ENCODE measurements at regions not wholly inside any gene's neighbourhood (a gene's known extent, or its start where the extent isn't known, plus 50 kb on each side); places are given as distances from the start of the nearest gene placed in this dataset.

DNA sequence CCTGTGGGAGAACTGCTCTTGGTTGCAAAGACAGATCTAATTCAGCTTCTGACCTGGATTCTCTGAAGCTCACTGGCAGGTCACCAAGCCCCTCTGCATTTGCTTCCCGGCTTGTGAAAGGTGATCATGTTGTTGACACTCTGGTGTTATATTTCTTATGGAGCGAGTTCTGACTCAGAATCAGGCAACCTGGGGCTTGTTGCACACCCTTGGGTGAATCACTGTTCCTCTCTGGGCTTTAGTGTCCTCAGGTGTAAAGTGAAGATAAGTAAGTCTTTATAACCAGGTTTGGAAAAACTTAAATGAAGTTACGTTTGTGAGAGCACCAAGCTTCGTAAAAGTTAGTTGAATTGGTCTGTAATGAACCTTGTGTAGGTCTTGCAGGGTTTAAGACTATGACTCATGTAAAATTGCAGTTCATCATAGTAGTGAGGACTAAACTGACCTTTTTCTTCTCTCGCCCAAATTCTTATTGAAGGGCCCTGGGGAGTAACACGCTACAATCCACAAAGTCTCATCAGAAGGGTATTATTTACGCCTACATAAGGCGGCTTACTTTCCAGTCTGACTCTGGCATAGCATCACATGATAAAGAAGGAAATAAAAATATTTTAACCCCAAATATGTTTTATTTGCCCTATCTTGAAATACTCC, 218.6 kb downstream of the TMEM38B start:
- DNase-seq (ENCODE audit: low read depth in 3 of 3, low spot score in 1 of 3), result no peak

DNA sequence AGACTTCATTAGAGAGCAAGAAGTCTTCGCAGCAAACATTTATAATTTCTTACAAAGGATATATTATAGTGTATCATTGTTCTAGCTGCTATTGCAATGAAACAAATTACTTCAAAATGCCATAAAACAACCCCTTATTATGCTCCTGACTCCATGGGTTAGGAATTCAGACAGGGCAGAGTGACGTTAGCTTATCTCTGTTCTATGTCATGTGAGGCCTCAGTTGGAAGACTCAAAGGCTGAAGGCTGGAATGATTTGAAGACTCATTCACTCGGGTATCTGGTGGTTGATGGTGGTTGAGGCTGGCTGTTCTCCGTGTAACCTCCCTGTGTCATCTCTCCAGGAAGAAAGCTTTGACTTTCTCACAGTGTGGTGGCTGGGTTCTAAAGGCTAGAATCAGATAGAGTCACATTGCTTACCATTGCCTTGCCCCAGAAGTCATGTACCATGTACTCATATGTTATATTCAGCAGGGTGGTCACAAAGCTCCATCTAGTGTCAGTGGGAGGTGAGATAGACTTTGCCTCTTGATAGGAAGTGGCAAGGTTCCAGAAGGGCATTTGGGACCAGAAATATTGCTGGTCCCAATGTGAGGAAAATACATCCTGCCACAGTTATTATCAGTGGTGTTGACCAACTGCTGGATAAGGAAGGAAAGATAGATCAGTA, 226.9 kb downstream of the TMEM38B start:
- no peak for DNase-seq (ENCODE audit: low read depth in 3 of 3, low spot score in 1 of 3)

- DNase-seq (ENCODE audit: low read depth in 3 of 3, low spot score in 1 of 3), result no peak
Observed at GRCh38 chr9:105928416-105928815, 234.1 kb downstream of the TMEM38B start.

- no peak for DNase-seq (ENCODE audit: low read depth in 3 of 3, low spot score in 1 of 3)
Observed at GRCh38 chr9:105930011-105930627, 235.8 kb downstream of the TMEM38B start.

GRCh38 chr9:105932276-105932675, 237.9 kb downstream of the TMEM38B start:
- no peak for DNase-seq (ENCODE audit: low read depth in 3 of 3, low spot score in 1 of 3)

GRCh38 chr9:105950448-105950847, 256.1 kb downstream of the TMEM38B start:
- no peak for DNase-seq (ENCODE audit: low read depth in 3 of 3, low spot score in 1 of 3)

DNA sequence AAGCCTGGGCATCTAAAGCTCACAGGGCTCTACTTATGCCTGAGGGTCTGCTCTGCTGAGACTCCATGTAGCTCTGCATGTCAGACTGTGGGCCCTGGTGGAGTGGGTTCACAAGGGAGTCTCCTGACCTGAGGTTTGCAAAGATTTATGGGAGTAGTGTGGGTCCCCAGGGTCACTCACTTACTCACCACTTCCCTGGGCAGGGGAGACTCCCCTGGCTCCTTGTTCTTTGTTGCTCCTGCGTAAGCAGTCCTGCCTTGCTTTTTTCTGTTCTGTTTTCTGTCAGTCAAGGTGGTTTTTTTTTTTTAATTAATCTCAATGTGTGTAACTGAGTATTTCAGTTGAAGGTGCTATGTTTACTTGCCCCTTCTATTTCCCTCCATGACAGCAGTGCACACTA, 256.6 kb downstream of the TMEM38B start:
- no peak for DNase-seq (ENCODE audit: low read depth in 3 of 3, low spot score in 1 of 3)

DNA sequence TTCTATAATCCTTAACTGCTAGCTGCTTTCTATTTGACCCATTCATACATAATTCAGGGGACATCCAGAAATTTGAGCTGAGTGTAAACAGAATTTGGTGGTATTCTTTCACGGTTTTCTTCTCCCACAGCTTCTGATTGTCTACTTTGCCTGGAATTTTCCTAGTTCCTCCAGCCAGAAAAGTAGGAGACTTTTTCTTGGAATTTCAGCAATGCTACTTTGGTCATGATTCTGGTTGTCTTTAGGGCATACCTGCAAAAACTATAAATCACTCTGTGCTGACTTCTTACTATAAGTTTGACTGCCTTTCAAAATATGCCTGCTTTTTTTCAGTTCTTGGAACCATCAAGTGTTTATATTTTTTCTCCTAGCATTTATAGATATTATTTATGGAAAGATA, 260.2 kb downstream of the TMEM38B start:
- no peak for DNase-seq (ENCODE audit: low read depth in 3 of 3, low spot score in 1 of 3)

DNA sequence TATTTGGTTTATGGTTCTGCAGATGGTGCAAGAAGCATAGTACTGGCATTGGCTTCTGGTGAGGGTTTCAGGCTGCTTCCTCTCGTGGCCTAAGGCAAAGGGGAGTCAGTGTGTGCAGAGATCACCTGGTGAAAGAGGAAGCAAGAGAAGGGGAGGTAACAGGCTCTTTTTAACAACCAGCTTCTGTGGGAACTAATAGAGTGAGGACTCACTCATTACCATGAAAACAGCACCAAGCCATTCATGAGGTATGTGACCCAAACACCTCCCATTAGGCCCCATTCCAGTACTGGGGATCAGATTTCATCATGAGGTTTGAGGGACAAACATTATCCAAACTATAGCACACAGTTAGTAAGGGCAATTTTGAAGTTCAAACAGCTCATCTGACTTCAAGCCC, 263.5 kb downstream of the TMEM38B start:
- DNase-seq (ENCODE audit: low read depth in 3 of 3, low spot score in 1 of 3), result no peak

DNA sequence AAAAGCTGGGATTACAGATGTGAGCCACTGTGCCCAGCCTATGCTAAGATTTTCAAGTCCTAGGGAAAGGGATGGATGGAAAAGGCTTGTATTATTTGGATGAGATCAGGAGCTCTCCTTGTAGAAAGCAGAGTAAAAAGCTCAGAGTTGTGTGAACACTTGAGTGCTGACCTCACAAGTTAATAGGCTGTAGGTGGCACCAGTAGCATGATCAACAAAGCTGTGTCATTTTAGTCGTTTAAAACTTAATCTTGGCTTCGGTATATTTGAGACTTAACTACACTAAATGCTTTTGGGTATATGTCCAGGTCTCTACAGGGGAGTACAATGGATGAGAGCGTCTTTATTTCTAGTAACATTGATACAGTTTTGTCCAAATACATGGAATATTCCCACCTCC, 264.2 kb downstream of the TMEM38B start:
- no peak for DNase-seq (ENCODE audit: low read depth in 3 of 3, low spot score in 1 of 3)

DNA sequence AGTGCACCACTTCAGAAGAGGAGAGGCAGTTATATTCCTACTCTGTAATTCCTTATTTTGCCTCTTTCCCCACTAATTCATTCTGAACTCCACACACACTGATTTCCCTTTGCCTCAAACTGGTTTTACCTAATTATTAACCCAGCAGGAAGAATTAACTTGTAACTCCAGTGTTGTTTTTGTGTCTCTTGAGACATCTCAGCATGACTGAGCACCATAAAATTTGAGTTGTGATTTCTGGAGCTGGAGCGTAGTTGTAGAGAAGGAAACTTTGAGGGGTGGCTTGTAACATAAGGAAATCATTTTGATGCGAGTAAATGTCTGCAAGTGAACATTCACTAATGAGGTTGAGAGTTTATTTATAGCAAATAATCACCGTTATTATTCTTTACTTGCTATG, 265.2 kb downstream of the TMEM38B start:
- no peak for DNase-seq (ENCODE audit: low read depth in 3 of 3, low spot score in 1 of 3)

- no peak for DNase-seq (ENCODE audit: low read depth in 3 of 3, low spot score in 1 of 3)
Observed at GRCh38 chr9:105963343-105964099, 269.2 kb downstream of the TMEM38B start.

DNA sequence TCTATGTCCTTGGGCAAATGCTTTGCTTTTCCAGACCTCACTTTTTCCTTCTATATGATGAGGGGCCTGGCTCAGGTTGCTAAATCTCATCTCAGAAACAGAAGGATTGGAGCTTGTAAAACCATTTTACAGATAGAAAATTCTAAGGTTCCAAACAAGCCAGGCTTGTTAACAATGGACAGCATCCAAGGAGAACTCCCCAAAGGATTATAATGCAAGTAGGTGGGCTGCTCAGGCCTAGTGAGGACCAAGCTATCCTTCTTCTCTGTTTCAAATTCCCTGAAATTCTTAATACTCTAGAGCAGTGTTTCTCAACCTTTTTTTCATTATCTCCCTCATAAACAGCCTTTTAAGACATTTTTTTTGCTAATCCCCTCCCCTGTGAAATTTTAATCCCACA, 269.8 kb downstream of the TMEM38B start:
- no peak for DNase-seq (ENCODE audit: low read depth in 3 of 3, low spot score in 1 of 3)

GRCh38 chr9:105966834-105967233, 272.5 kb downstream of the TMEM38B start:
- no peak for DNase-seq (ENCODE audit: low read depth in 3 of 3, low spot score in 1 of 3)

GRCh38 chr9:105967248-105967647, 272.9 kb downstream of the TMEM38B start:
- DNase-seq (ENCODE audit: low read depth in 3 of 3, low spot score in 1 of 3), result no peak

DNA sequence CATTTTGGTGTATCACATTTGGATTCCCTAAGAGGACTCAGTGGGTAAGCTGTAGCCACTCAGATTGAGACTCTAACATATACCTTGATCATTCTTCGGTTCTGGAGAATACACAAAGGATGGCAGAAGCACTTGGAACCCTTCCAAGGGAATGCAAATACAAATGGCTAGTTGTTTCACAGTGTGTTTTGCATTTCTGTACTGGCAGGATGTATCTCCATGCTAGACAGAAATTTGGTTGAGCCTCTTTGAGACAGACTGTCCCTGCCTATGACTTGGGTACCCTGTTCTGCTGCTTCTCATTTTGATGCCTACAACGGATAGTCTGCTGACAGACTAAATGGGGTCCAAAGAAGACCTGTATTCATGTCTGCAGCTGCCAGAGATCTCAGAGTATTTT, 273.5 kb downstream of the TMEM38B start:
- DNase-seq (ENCODE audit: low read depth in 3 of 3, low spot score in 1 of 3), result no peak

DNA sequence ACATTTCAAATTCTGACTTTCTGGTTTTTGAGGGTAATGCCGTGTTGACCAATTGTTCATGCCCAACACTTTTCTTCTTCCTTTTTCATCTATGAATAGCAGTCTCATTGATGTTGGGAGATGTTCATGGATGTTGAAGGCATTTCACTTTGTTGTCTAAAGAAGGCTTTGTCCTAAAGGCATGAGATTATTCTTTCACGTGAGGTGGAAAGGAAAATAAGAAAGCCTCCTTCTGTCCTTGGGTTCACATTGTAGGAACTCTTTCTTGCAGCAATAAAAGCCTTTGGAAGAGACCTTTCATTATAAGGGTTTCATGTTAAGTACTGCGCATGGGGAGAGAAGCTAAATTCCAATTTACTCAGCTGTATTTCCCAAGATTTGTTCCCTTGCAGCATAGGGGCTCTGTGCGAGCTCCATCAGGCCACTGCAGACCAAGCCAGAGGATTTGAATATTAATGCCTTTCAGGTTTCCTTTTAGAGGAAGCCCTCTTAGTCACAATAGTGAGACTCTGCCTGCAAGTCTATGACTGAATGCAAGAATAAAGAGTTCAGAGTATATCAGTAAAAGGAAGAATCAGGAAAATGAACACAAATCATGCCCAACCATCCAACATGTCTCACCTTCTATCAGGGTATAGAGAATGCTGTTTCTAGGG, 274.6 kb downstream of the TMEM38B start:
- no peak for DNase-seq (ENCODE audit: low read depth in 3 of 3, low spot score in 1 of 3)

DNA sequence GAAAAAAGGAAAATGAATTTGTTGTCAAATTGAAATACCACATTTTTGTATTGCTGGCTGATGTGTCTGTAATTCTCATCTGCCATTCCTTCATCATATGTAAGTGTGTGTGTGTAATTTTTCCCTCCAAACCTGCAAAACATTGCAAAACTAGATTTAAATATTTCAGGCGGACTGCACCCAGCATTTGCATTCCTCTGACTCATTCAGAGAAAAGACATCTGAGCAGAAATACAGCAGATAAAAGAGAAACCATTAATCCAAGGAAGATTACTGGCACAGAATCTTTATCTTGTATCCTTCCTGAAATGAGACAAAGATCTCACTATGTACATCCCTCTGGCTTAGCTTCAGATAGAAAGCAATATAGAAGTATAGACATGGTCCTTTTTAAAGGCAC, 275.3 kb downstream of the TMEM38B start:
- DNase-seq (ENCODE audit: low read depth in 3 of 3, low spot score in 1 of 3), result no peak

- DNase-seq (ENCODE audit: low read depth in 3 of 3, low spot score in 1 of 3), result no peak
Observed at GRCh38 chr9:105971986-105972385, 277.6 kb downstream of the TMEM38B start.

GRCh38 chr9:105972466-105973204, 278.3 kb downstream of the TMEM38B start:
- DNase-seq (ENCODE audit: low read depth in 3 of 3, low spot score in 1 of 3), result no peak

DNA sequence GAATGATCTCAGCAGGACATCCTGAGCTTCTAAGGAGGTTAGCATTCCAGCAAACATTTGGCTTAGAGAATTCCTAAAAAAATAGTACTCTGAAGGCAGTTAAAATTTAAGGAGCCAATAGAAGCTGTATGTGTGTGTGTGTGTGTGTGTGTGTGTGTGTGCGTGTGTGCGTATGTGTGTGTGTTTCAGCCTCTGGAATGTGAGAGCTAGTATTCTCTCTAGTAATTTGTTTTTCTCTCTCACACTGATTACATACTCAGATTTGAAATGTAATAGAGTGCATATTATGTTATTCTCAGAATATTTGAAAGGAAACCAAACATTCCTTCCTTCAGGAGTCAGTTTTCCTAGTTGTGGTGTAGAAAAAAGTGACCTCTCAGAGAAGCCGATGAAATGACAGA, 279.6 kb downstream of the TMEM38B start:
- no peak for DNase-seq (ENCODE audit: low read depth in 3 of 3, low spot score in 1 of 3)

All from stimulated activated CD4-positive, alpha-beta T cell treated with anti-CD3 and anti-CD28 coated beads, TNF-alpha, amount 100 ng/mL, for 1 hour (primary cell).